ENCODE measurements at regions not wholly inside any gene's neighbourhood (a gene's known extent, or its start where the extent isn't known, plus 50 kb on each side); places are given as distances from the start of the nearest gene placed in this dataset.

DNA sequence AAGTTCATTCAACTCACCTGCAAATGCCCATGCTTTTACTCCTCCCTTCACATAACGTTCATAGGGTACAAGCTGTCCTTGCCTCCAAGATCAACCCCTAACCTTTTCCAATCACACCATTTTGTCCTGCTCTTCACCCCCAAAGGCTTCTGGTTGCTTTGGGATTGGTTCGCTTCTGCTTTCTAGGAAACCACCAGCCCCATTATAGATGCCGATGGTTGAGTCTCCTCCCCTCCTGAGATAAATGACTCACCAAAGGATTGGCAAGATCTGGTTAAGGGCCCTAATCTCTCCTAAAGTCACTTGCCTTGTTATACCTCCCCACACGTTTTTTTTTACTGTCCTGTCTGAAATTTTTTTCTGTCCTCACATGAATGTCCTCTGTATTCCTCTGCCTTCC, 311.4 kb downstream of the HACE1 start:
- Histone ChIP-seq H3K27me3 (no peaks in the 10 kb centered on the region), H3K9me3 (peaks cover 0 to 4% (median 0%) of the 10 kb centered on the region in 4 donors), H3K4me1 (no peaks in the 10 kb centered on the region), H3K27ac (no peak overlapping the region), H3K36me3 (no peaks in the 10 kb centered on the region), H3K4me3 (no peak overlapping the region)
- TF ChIP-seq POLR2A (IDR thresholded peaks at IDR 0.05), result no peak
- no peak for TF ChIP-seq POLR2AphosphoS5 (IDR thresholded peaks at IDR 0.05)
- TF ChIP-seq, protein P1, sequence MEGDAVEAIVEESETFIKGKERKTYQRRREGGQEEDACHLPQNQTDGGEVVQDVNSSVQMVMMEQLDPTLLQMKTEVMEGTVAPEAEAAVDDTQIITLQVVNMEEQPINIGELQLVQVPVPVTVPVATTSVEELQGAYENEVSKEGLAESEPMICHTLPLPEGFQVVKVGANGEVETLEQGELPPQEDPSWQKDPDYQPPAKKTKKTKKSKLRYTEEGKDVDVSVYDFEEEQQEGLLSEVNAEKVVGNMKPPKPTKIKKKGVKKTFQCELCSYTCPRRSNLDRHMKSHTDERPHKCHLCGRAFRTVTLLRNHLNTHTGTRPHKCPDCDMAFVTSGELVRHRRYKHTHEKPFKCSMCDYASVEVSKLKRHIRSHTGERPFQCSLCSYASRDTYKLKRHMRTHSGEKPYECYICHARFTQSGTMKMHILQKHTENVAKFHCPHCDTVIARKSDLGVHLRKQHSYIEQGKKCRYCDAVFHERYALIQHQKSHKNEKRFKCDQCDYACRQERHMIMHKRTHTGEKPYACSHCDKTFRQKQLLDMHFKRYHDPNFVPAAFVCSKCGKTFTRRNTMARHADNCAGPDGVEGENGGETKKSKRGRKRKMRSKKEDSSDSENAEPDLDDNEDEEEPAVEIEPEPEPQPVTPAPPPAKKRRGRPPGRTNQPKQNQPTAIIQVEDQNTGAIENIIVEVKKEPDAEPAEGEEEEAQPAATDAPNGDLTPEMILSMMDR (IDR thresholded peaks at IDR 0.05), result no peak
- no peak for TF ChIP-seq EP300 (IDR thresholded peaks at IDR 0.05)
- no peak for DNase-seq
- WGBS, 5 donors, result 60 to 65% (median 62%) methylated on average over 4 of the region's 4 CpGs
- intact Hi-C loops (cut with DNase I; ENCODE audit: low total_unique reads), result no loop called here

DNA sequence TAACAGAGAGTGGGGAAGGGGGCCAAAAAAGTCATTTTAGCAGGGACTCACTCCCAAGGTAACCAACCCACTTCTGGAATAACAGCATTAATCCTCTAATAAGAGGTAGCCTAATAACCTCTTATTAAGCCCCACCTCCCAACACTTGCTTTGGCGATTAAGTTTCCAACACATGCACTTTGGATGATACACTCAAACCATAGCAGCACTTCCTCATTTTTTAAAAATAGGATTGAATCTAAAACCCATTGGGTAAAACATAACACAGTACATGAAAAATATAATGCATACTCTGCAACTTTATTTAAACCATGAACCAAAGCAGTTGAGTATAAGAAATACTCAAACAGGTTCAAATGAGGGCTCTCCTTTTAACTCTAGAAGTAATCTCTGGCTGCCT, 318.3 kb downstream of the HACE1 start:
- 69 to 84% (median 74%) methylated on average over 1 of the region's 1 CpG for WGBS, 5 donors
- TF ChIP-seq EP300 (IDR thresholded peaks at IDR 0.05) (no peak), POLR2A (IDR thresholded peaks at IDR 0.05) (no peak)
- no peaks in the 10 kb centered on the region for H3K9me3 ChIP-seq
- intact Hi-C loops (cut with DNase I; ENCODE audit: low total_unique reads), result no loop called here
- no peak overlapping the region for H3K4me3 ChIP-seq
- no peaks in the 10 kb centered on the region for H3K27me3 ChIP-seq
- peaks cover 0 to 5% (median 0%) of the 10 kb centered on the region in 4 donors for H3K4me1 ChIP-seq
- no peak for DNase-seq
- H3K36me3 ChIP-seq, result no peaks in the 10 kb centered on the region
- no peak overlapping the region for H3K27ac ChIP-seq

DNA sequence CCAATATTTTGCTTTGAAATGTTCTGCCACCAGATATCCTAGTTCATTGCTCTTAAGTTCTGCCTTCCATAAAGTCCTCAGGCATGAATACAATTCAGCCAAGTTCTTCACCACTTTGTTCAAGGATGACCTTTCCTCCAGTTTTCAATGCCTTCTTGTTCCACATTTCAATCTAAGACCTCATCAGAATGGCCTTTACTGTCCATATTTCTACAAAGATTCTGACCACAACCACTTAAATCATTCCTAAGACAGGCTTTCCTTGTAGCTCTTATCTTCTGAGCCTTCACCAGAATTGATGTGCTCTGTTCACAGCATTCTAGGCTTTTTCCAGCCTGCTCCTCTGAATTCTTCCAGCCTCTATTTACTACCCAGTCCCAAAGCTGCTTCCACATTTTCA, 319.0 kb downstream of the HACE1 start:
- H3K27me3 ChIP-seq, result no peaks in the 10 kb centered on the region
- DNase-seq, result no peak
- no peak for TF ChIP-seq EP300 (IDR thresholded peaks at IDR 0.05)
- TF ChIP-seq, protein P1 (IDR thresholded peaks at IDR 0.05), result no peak
- TF ChIP-seq POLR2A (IDR thresholded peaks at IDR 0.05), result no peak
- TF ChIP-seq POLR2AphosphoS5 (IDR thresholded peaks at IDR 0.05), result no peak
- H3K4me3 ChIP-seq, result no peak overlapping the region
- intact Hi-C loops (cut with DNase I; ENCODE audit: low total_unique reads), result no loop called here
- no peak overlapping the region for H3K27ac ChIP-seq
- no peaks in the 10 kb centered on the region for H3K9me3 ChIP-seq
- H3K4me1 ChIP-seq, result peaks cover 0 to 5% (median 0%) of the 10 kb centered on the region in 4 donors
- H3K36me3 ChIP-seq, result no peaks in the 10 kb centered on the region

DNA sequence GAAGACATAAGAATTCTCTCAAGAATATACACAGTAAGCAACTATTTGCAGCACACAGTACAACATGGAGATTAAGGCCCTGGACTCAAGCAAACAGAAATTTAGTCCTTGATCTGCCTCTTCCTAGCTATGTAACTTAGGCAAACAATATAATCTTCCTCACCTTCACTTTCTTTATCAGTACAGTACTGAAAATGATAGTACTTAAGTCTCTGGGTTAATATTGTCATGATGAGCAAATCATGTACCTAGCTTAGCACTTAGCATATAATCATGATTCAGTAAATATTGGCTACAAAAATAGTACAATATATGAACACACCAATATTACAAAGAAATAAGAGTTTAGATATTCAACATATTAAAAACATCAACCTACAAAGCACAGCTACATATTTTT, 320.5 kb downstream of the HACE1 start:
- H3K9me3 ChIP-seq, result no peaks in the 10 kb centered on the region
- peaks cover 0 to 5% (median 0%) of the 10 kb centered on the region in 4 donors for H3K4me1 ChIP-seq
- TF ChIP-seq POLR2AphosphoS5 (IDR thresholded peaks at IDR 0.05) (no peak), EP300 (IDR thresholded peaks at IDR 0.05) (no peak), POLR2A (IDR thresholded peaks at IDR 0.05) (no peak)
- TF ChIP-seq, protein P1 (IDR thresholded peaks at IDR 0.05), result no peak
- intact Hi-C loops (cut with DNase I; ENCODE audit: low total_unique reads), result no loop called here
- DNase-seq, result no peak
- H3K27me3 ChIP-seq, result no peaks in the 10 kb centered on the region
- no peaks in the 10 kb centered on the region for H3K36me3 ChIP-seq
- H3K27ac ChIP-seq, result no peak overlapping the region
- H3K4me3 ChIP-seq, result no peak overlapping the region

DNA sequence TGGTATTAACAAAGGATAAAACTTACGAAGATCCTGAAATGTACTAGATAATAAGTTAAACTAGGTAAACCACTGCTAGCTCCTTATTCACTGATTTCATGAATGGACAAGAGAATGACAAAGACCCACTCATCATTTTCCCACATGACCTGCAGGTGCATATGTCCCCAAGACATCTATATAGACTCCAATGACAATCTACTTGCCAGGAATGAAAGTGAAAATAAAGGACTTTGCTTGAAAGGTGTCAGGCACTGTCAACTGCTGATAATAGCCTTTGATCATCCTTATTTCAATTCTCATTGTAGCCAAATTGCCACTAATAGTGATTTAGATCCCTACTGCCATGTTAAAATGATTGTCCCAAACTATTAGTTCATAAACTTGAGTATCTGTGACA, 321.8 kb downstream of the HACE1 start:
- DNase-seq, result no peak
- Histone ChIP-seq H3K36me3 (no peaks in the 10 kb centered on the region), H3K4me1 (peaks cover 0 to 6% (median 2%) of the 10 kb centered on the region in 4 donors), H3K9me3 (no peaks in the 10 kb centered on the region), H3K27ac (no peak overlapping the region), H3K27me3 (no peaks in the 10 kb centered on the region), H3K4me3 (no peak overlapping the region)
- TF ChIP-seq POLR2A (IDR thresholded peaks at IDR 0.05), result no peak
- no peak for TF ChIP-seq EP300 (IDR thresholded peaks at IDR 0.05)
- TF ChIP-seq, protein P1 (IDR thresholded peaks at IDR 0.05), result no peak
- no peak for TF ChIP-seq POLR2AphosphoS5 (IDR thresholded peaks at IDR 0.05)
- WGBS, 5 donors, result 88 to 93% (median 91%) methylated on average over 1 of the region's 1 CpG
- intact Hi-C loops (cut with DNase I; ENCODE audit: low total_unique reads), result no loop called here
